ENCODE measurements at regions not wholly inside any gene's neighbourhood (a gene's known extent, or its start where the extent isn't known, plus 50 kb on each side); places are given as distances from the start of the nearest gene placed in this dataset.

- TF ChIP-seq CTCF (IDR thresholded peaks at IDR 0.05) (no peak), POLR2A (IDR thresholded peaks at IDR 0.05) (no peak)
Measured at GRCh38 chr3:22620498-22620897, 582.6 kb upstream of the UBE2E2 start.
